Neural cell (in vitro differentiated cells): ENCODE measurements at regions not wholly inside any gene's neighbourhood (a gene's known extent, or its start where the extent isn't known, plus 50 kb on each side); places are given as distances from the start of the nearest gene placed in this dataset.

Experiments
- H2AFZ ChIP-seq: fragments of 200-600, 300-800 bp; sonication (generic), shearing (Covaris generic); 2 replicates; pipeline ENCODE4 v1.6.0; 2014; ENCODE audit warnings: low read depth, mild to moderate bottlenecking, antibody characterized with exemption, low read length, moderate library complexity
- H3F3A ChIP-seq: fragments of 200-600 bp; shearing (Covaris generic); 2 replicates; pipeline ENCODE4 v1.6.1; 2016; ENCODE audit warnings: mild to moderate bottlenecking, moderate library complexity, mixed read lengths, antibody characterized with exemption, low read length; ENCODE audit not compliant: insufficient read depth, poor library complexity, severe bottlenecking
- H3K27ac ChIP-seq: fragments of 200-600, 300-800 bp; sonication (generic), shearing (Covaris generic); 2 replicates; pipeline ENCODE4 v1.5.1; 2014; ENCODE audit warnings: mild to moderate bottlenecking, low read length, moderate library complexity
- H3K27me3 ChIP-seq: fragments of 300-800, 200-600 bp; sonication (generic), shearing (Covaris generic); 2 replicates; pipeline ENCODE4 v1.6.0; 2014; ENCODE audit warnings: mild to moderate bottlenecking, low read depth, low read length, moderate library complexity; ENCODE audit not compliant: insufficient read depth
- H3K36me3 ChIP-seq: fragments of 300-800, 200-600 bp; sonication (generic), shearing (Covaris generic); 2 replicates; pipeline ENCODE4 v1.5.1; 2014; ENCODE audit warnings: mild to moderate bottlenecking, antibody characterized with exemption, low read length, moderate library complexity; ENCODE audit not compliant: insufficient read depth
- H3K4me2 ChIP-seq: fragments of 300-800, 200-600 bp; sonication (generic), shearing (Covaris generic); 2 replicates; pipeline ENCODE4 v1.6.0; 2014; ENCODE audit warnings: mild to moderate bottlenecking, low read length
- H3K4me3 ChIP-seq: fragments of 300-800, 200-600 bp; sonication (generic), shearing (Covaris generic); 2 replicates; pipeline ENCODE4 v1.5.1; 2014; ENCODE audit warnings: mild to moderate bottlenecking, low read length, moderate library complexity
- H3K79me2 ChIP-seq: fragments of 200-600 bp; shearing (Covaris generic); replicated peaks from 2 replicates; pipeline ENCODE4 v1.6.0; 2014; ENCODE audit warnings: mild to moderate bottlenecking, low read length, moderate library complexity; ENCODE audit not compliant: insufficient read depth
- H3K9ac ChIP-seq: fragments of 300-800, 200-600 bp; sonication (generic), shearing (Covaris generic); 2 replicates; pipeline ENCODE4 v1.6.1; 2016; ENCODE audit warnings: mild to moderate bottlenecking, low read length, mixed read lengths
- H3K9me2 ChIP-seq: fragments of 200-600 bp; shearing (Covaris generic); 2 replicates; pipeline ENCODE4 v1.6.1; 2016; ENCODE audit warnings: mild to moderate bottlenecking, low read length, mixed read lengths; ENCODE audit not compliant: insufficient read depth
- H3K9me3 ChIP-seq: fragments of 200-600, 300-800 bp; sonication (generic), shearing (Covaris generic); 2 replicates; pipeline ENCODE4 v1.6.1; 2016; ENCODE audit warnings: mild to moderate bottlenecking, mixed run types, low read length, moderate library complexity, mixed read lengths
- H4K20me1 ChIP-seq: fragments of 200-600 bp; shearing (Covaris generic); 2 replicates; pipeline ENCODE4 v1.6.1; 2016; ENCODE audit warnings: mild to moderate bottlenecking, mixed run types; ENCODE audit not compliant: insufficient read depth
- CTCF ChIP-seq: fragments of 450-650 bp; IDR thresholded peaks from 2 replicates; pipeline ENCODE4 v1.5.1; 2014; ENCODE audit warnings: antibody characterized with exemption, mild to moderate bottlenecking, moderate library complexity; ENCODE audit not compliant: poor library complexity, severe bottlenecking
- EP300 ChIP-seq: fragments of 450-650 bp; conservative IDR thresholded peaks from 2 replicates; pipeline ENCODE4 v1.6.1; 2014; ENCODE audit warnings: antibody characterized with exemption, mild to moderate bottlenecking, moderate library complexity; ENCODE audit not compliant: poor library complexity, severe bottlenecking
- EZH2 ChIP-seq: fragments of 200-600, 300-800 bp; shearing (Covaris generic), sonication (generic); IDR thresholded peaks from 2 replicates; pipeline ENCODE4 v1.6.1; 2014; ENCODE audit warnings: antibody characterized with exemption, low read length, borderline replicate concordance, mild to moderate bottlenecking; ENCODE audit not compliant: insufficient read depth, poor library complexity, severe bottlenecking
- MXI1 ChIP-seq: fragments of 450-650 bp; conservative IDR thresholded peaks from 2 replicates; pipeline ENCODE4 v1.6.1; 2014; ENCODE audit warnings: antibody characterized with exemption, mild to moderate bottlenecking; ENCODE audit not compliant: poor library complexity, severe bottlenecking
- POLR2AphosphoS5 ChIP-seq: IDR thresholded peaks from 2 replicates; pipeline ENCODE4 v1.6.1; 2012
- RAD21 ChIP-seq: fragments of 450-650 bp; conservative IDR thresholded peaks from 2 replicates; pipeline ENCODE4 v1.6.1; 2014; ENCODE audit warnings: antibody characterized with exemption, mild to moderate bottlenecking, moderate library complexity
- SMC3 ChIP-seq: fragments of 450-650 bp; conservative IDR thresholded peaks from 2 replicates; pipeline ENCODE4 v1.6.1; 2014; ENCODE audit warnings: antibody characterized with exemption, mild to moderate bottlenecking, moderate library complexity; ENCODE audit not compliant: poor library complexity
- TAF1 ChIP-seq: IDR thresholded peaks from 2 replicates; pipeline ENCODE4 v1.6.1; 2012; ENCODE audit warnings: low read depth
- TF ChIP-seq, protein P1 (sequence below): IDR thresholded peaks from 2 replicates; pipeline ENCODE4 v1.6.1; 2012; ENCODE audit warnings: borderline replicate concordance

- Histone ChIP-seq H3K79me2 (no peaks in the 10 kb centered on the region), H3K4me2 (no peak overlapping the region), H3F3A (no peaks in the 10 kb centered on the region), H3K4me3 (no peak overlapping the region), H3K9me2 (no peaks in the 10 kb centered on the region), H3K27ac (no peak overlapping the region), H4K20me1 (no peaks in the 10 kb centered on the region), H2AFZ (no peak overlapping the region), H3K9ac (no peak overlapping the region), H3K27me3 (no peaks in the 10 kb centered on the region), H3K36me3 (no peaks in the 10 kb centered on the region), H3K9me3 (no peaks in the 10 kb centered on the region)
- no peak for TF ChIP-seq CTCF
- TF ChIP-seq RAD21 = no peak
- peak; percentile 51 for TF ChIP-seq POLR2AphosphoS5
- TF ChIP-seq, protein P1, sequence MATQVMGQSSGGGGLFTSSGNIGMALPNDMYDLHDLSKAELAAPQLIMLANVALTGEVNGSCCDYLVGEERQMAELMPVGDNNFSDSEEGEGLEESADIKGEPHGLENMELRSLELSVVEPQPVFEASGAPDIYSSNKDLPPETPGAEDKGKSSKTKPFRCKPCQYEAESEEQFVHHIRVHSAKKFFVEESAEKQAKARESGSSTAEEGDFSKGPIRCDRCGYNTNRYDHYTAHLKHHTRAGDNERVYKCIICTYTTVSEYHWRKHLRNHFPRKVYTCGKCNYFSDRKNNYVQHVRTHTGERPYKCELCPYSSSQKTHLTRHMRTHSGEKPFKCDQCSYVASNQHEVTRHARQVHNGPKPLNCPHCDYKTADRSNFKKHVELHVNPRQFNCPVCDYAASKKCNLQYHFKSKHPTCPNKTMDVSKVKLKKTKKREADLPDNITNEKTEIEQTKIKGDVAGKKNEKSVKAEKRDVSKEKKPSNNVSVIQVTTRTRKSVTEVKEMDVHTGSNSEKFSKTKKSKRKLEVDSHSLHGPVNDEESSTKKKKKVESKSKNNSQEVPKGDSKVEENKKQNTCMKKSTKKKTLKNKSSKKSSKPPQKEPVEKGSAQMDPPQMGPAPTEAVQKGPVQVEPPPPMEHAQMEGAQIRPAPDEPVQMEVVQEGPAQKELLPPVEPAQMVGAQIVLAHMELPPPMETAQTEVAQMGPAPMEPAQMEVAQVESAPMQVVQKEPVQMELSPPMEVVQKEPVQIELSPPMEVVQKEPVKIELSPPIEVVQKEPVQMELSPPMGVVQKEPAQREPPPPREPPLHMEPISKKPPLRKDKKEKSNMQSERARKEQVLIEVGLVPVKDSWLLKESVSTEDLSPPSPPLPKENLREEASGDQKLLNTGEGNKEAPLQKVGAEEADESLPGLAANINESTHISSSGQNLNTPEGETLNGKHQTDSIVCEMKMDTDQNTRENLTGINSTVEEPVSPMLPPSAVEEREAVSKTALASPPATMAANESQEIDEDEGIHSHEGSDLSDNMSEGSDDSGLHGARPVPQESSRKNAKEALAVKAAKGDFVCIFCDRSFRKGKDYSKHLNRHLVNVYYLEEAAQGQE = no peak
- TF ChIP-seq EP300 = peak; percentile 74
- TF ChIP-seq TAF1 = no peak
- TF ChIP-seq MXI1 = no peak
- TF ChIP-seq EZH2 = no peak
Measured at GRCh38 chr2:4732560-4732959, 959.6 kb upstream of the SOX11 start.

GRCh38 chr2:4745056-4745991, 946.9 kb upstream of the SOX11 start:
- Histone ChIP-seq H3K27ac (peak overlapping the region; percentile 18), H3K27me3 (no peaks in the 10 kb centered on the region)

More at GRCh38 chr2:4745056-4745991, 946.9 kb upstream of the SOX11 start:
- peak overlapping the region; percentile 40 for H3K4me3 ChIP-seq
- no peaks in the 10 kb centered on the region for H3K9me3 ChIP-seq
- H3K9ac ChIP-seq = no peak overlapping the region
- H3F3A ChIP-seq = no peaks in the 10 kb centered on the region
- no peaks in the 10 kb centered on the region for H4K20me1 ChIP-seq
- peak overlapping the region; percentile 62 for H3K4me2 ChIP-seq
- TF ChIP-seq RAD21 = peak; percentile 49
- TF ChIP-seq SMC3 = peak; percentile 53
- TF ChIP-seq TAF1 = no peak
- no peak for TF ChIP-seq MXI1
- TF ChIP-seq CTCF = peak; percentile 48
- peak; percentile 95 for TF ChIP-seq EP300
- TF ChIP-seq POLR2AphosphoS5 = peak; percentile 99
- no peaks in the 10 kb centered on the region for H3K9me2 ChIP-seq
- H3K36me3 ChIP-seq = no peaks in the 10 kb centered on the region
- no peak overlapping the region for H2AFZ ChIP-seq
- H3K79me2 ChIP-seq = no peaks in the 10 kb centered on the region
